ENCODE measurements at regions not wholly inside any gene's neighbourhood (a gene's known extent, or its start where the extent isn't known, plus 50 kb on each side); places are given as distances from the start of the nearest gene placed in this dataset.

GRCh38 chr16:5619304-5619703, 521.7 kb upstream of the EEF2KMT start:
- no peak for TF ChIP-seq CTCF (IDR thresholded peaks at IDR 0.05; ENCODE audit: insufficient read depth, low read length, missing control alignments)
- DNase-seq (ENCODE audit: low read depth, low spot score): no peak
- ChIA-PET POLR2A (no interaction called here), CTCF (no interaction called here)
- H3K4me3 ChIP-seq (ENCODE audit: low read depth, low read length): no peak overlapping the region

- ChIA-PET POLR2A (no interaction called here), CTCF (no interaction called here)
- no peak overlapping the region for H3K4me3 ChIP-seq (ENCODE audit: low read depth, low read length)
- no peak for TF ChIP-seq CTCF (IDR thresholded peaks at IDR 0.05; ENCODE audit: insufficient read depth, low read length, missing control alignments)
- DNase-seq (ENCODE audit: low read depth, low spot score): no peak
Observed at GRCh38 chr16:5616841-5617240, 519.2 kb upstream of the EEF2KMT start.

GRCh38 chr16:5615868-5616642, 518.5 kb upstream of the EEF2KMT start:
- no peak for TF ChIP-seq CTCF (IDR thresholded peaks at IDR 0.05; ENCODE audit: insufficient read depth, low read length, missing control alignments)
- ChIA-PET CTCF (no interaction called here), POLR2A (no interaction called here)
- no peak for DNase-seq (ENCODE audit: low read depth, low spot score)
- no peak overlapping the region for H3K4me3 ChIP-seq (ENCODE audit: low read depth, low read length)

GRCh38 chr16:5607169-5607568, 509.6 kb upstream of the EEF2KMT start:
- CTCF ChIA-PET: no interaction called here
- TF ChIP-seq CTCF (IDR thresholded peaks at IDR 0.05; ENCODE audit: insufficient read depth, low read length, missing control alignments): no peak
- no peak for DNase-seq (ENCODE audit: low read depth, low spot score)
- POLR2A ChIA-PET: no interaction called here
- no peak overlapping the region for H3K4me3 ChIP-seq (ENCODE audit: low read depth, low read length)

GRCh38 chr16:5605404-5605803, 507.8 kb upstream of the EEF2KMT start:
- POLR2A ChIA-PET: no interaction called here
- CTCF ChIA-PET: no interaction called here
- no peak for TF ChIP-seq CTCF (IDR thresholded peaks at IDR 0.05; ENCODE audit: insufficient read depth, low read length, missing control alignments)
- no peak overlapping the region for H3K4me3 ChIP-seq (ENCODE audit: low read depth, low read length)
- no peak for DNase-seq (ENCODE audit: low read depth, low spot score)

- no peak for DNase-seq (ENCODE audit: low read depth, low spot score)
- no peak overlapping the region for H3K4me3 ChIP-seq (ENCODE audit: low read depth, low read length)
- POLR2A ChIA-PET: no interaction called here
- no peak for TF ChIP-seq CTCF (IDR thresholded peaks at IDR 0.05; ENCODE audit: insufficient read depth, low read length, missing control alignments)
- CTCF ChIA-PET: no interaction called here
Observed at GRCh38 chr16:5604770-5605169, 507.2 kb upstream of the EEF2KMT start.

Measured in AG04449 (cell line).